CD4-positive, alpha-beta memory T cell (primary cell): ENCODE measurements at regions not wholly inside any gene's neighbourhood (a gene's known extent, or its start where the extent isn't known, plus 50 kb on each side); places are given as distances from the start of the nearest gene placed in this dataset.
A peak's percentile ranks its signal among the peaks of the same experiment; 100 is the strongest.

ENCODE experiments used
- CTCF ChIA-PET: fragments of 350-600 bp; sonication (Branson Sonifier 250); formaldehyde crosslinking; loops from one replicate; lab custom pipeline; 2021; ENCODE audit warnings: inconsistent platforms; ENCODE audit not compliant: partially characterized antibody; lab: Charles Lee
- POLR2A ChIA-PET: fragments of 350-600 bp; sonication (Branson Sonifier 250); formaldehyde crosslinking; loops from one replicate; lab custom pipeline; 2021; ENCODE audit not compliant: partially characterized antibody; lab: Charles Lee
- DNase-seq, 5 donors: peaks; one replicate each; pipeline versions ENCODE4 v3.0.0 to v3.0.0-alpha.2; 2020 to 2022; ENCODE audit warnings: mixed read lengths in 1 of 5
- H3K27ac ChIP-seq: one replicate; pipeline ENCODE4 v1.7.0; 2013; ENCODE audit warnings: low read depth, low read length
- H3K27me3 ChIP-seq: 2 replicates; pipeline ENCODE4 v1.7.0; 2013; ENCODE audit warnings: mild to moderate bottlenecking, low read length, moderate library complexity; ENCODE audit not compliant: insufficient read depth
- H3K36me3 ChIP-seq: 2 replicates; pipeline ENCODE4 v1.7.0; 2013; ENCODE audit warnings: mild to moderate bottlenecking, low read length, moderate library complexity; ENCODE audit not compliant: insufficient read depth
- H3K4me1 ChIP-seq: 2 replicates; pipeline ENCODE4 v1.7.0; 2013; ENCODE audit warnings: mild to moderate bottlenecking, low read length, moderate library complexity; ENCODE audit not compliant: insufficient read depth
- H3K4me3 ChIP-seq, 2 donors: one replicate each; pipeline ENCODE4 v1.7.0; 2013; ENCODE audit warnings: low read length in 2 of 2, mild to moderate bottlenecking in 1 of 2
- H3K9me3 ChIP-seq, 2 donors: one replicate each; pipeline ENCODE4 v1.7.0; 2013; ENCODE audit warnings: low read length in 2 of 2, control low read depth in 1 of 2; ENCODE audit not compliant: control insufficient read depth in 1 of 2
- H3K27ac Mint-ChIP-seq, 7 donors: one replicate each; pipeline ENCODE4 v1.8.0; 2020 to 2021; ENCODE audit warnings: mixed read lengths in 7 of 7, mild to moderate bottlenecking in 6 of 7, inconsistent platforms in 3 of 7, moderate library complexity in 3 of 7
- H3K27me3 Mint-ChIP-seq, 2 donors: one replicate each; pipeline ENCODE4 v1.8.0; 2020 to 2021; ENCODE audit warnings: mixed read lengths in 2 of 2
- H3K36me3 Mint-ChIP-seq, 2 donors: one replicate each; pipeline ENCODE4 v1.8.0; 2020 to 2021; ENCODE audit warnings: mixed read lengths in 2 of 2, inconsistent platforms in 1 of 2, mild to moderate bottlenecking in 1 of 2
- H3K4me1 Mint-ChIP-seq, 4 donors: one replicate each; pipeline ENCODE4 v1.8.0; 2020 to 2021; ENCODE audit warnings: mixed read lengths in 4 of 4, mild to moderate bottlenecking in 1 of 4
- H3K4me3 Mint-ChIP-seq, 8 donors: one replicate each; pipeline ENCODE4 v1.8.0; 2020 to 2021; ENCODE audit warnings: mixed read lengths in 8 of 8, mild to moderate bottlenecking in 7 of 8, moderate library complexity in 6 of 8, inconsistent platforms in 3 of 8
- H3K9me3 Mint-ChIP-seq, 8 donors: one replicate each; pipeline ENCODE4 v1.8.0; 2020 to 2021; ENCODE audit warnings: mixed read lengths in 8 of 8, mild to moderate bottlenecking in 5 of 8, inconsistent platforms in 3 of 8, moderate library complexity in 1 of 8
- intact Hi-C: fragments of 100-400 bp; cut with micrococcal nuclease; formaldehyde crosslinking; loops from one replicate; pipeline ENCODE4 v1.15.1; 2023

GRCh38 chr4:128513664-128514484 lies 226.3 kb upstream of the PGRMC2 start:
- POLR2A ChIA-PET: no interaction called here
- CTCF ChIA-PET: interaction anchor here (1.4 kb wide), 1 partner anchor 15 kb away, joined by 3 read pairs; no protein-coding TSS in a partner anchor
- Mint-ChIP-seq H3K4me3 (peak overlapping the region; percentile 33 to 89 (median 72)), H3K9me3 (no peaks in the 10 kb centered on the region), H3K27me3 (peaks cover 0 to 4% of the 10 kb centered on the region in 2 donors), H3K36me3 (no peaks in the 10 kb centered on the region), H3K27ac (peak overlapping the region in 6 of 7 donors; percentile 1 to 88 (median 62)), H3K4me1 (peaks cover 7 to 21% (median 14%) of the 10 kb centered on the region in 4 donors)
- H3K27me3 ChIP-seq: no peaks in the 10 kb centered on the region
- DNase-seq: peak in 3 of 5 donors; percentile 1 to 12 (median 1)
- H3K4me1 ChIP-seq: no peaks in the 10 kb centered on the region
- H3K9me3 ChIP-seq: no peaks in the 10 kb centered on the region
- H3K36me3 ChIP-seq: no peaks in the 10 kb centered on the region
- intact Hi-C loops: no loop called here
- no peak overlapping the region for H3K4me3 ChIP-seq
- no peak overlapping the region for H3K27ac ChIP-seq

DNA sequence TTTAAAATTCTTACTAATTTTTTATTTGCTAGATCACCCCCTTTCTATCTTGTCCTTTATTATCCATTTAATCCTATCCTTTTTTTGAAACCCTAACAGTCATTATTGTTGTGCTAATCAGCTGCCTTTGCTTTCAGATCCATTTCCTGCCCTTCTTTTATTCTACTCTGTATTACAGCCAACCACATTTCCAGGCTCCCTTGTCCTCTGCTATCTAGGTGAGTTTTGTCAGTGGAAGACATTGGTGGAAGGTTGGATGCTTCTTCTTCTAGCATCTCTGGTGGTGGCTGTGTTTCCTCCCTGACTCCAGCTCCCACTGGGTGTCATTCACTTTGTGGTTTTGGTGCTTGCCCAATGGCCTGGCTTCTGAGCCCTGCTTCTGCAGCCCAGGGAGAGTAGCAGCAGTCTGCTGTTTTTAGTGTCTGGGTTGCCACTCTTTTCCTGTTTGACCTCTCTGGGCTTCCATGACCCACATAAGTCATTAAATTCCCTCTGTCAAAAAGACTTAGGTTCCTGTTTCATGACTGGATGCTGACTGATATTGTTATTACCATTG lies 225.2 kb upstream of the PGRMC2 start:
- H3K27me3 Mint-ChIP-seq: peaks cover 0 to 4% of the 10 kb centered on the region in 2 donors
- H3K4me1 Mint-ChIP-seq: peaks cover 7 to 21% (median 14%) of the 10 kb centered on the region in 4 donors
- H3K27ac Mint-ChIP-seq: peak overlapping the region in 1 of 7 donors; percentile 38
- H3K36me3 Mint-ChIP-seq: no peaks in the 10 kb centered on the region
- ChIA-PET CTCF (no interaction called here), POLR2A (no interaction called here)
- Histone ChIP-seq H3K4me3 (no peak overlapping the region), H3K27ac (no peak overlapping the region), H3K4me1 (no peaks in the 10 kb centered on the region), H3K9me3 (no peaks in the 10 kb centered on the region), H3K27me3 (no peaks in the 10 kb centered on the region), H3K36me3 (no peaks in the 10 kb centered on the region)
- intact Hi-C loops: no loop called here
- H3K9me3 Mint-ChIP-seq: no peaks in the 10 kb centered on the region
- DNase-seq: no peak
- peak overlapping the region in 2 of 8 donors; percentile 6 to 14 for H3K4me3 Mint-ChIP-seq

DNA sequence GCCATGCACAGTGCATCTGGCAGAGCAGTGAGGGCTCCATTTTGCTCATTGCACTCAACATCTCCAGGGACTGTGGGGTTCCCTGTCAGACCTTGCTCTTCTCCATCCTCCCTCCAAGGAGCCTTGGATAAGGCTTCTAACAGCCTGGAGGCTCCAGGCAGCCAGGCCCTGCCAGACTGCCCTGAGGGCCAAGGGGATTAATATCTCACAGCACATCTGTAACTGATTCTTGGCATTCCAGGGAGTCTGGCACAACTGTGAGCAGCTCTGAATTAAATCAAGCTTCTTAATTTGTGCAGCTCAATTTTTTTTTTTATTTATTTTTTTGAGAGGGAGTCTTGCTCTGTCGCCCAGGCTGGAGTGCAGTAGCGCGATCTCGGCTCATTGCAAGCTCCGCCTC lies 224.5 kb upstream of the PGRMC2 start:
- no peaks in the 10 kb centered on the region for H3K36me3 Mint-ChIP-seq
- intact Hi-C loops: no loop called here
- peaks cover 0 to 4% of the 10 kb centered on the region in 2 donors for H3K27me3 Mint-ChIP-seq
- H3K27me3 ChIP-seq: no peaks in the 10 kb centered on the region
- peaks cover 7 to 21% (median 14%) of the 10 kb centered on the region in 4 donors for H3K4me1 Mint-ChIP-seq
- no peak overlapping the region for H3K4me3 ChIP-seq
- no peaks in the 10 kb centered on the region for H3K4me1 ChIP-seq
- POLR2A ChIA-PET: interaction anchor here (0.6 to 1.3 kb wide), 2 partner anchors 8 to 58 kb away, joined by 3 read pairs; no protein-coding TSS in a partner anchor
- H3K36me3 ChIP-seq: no peaks in the 10 kb centered on the region
- no peak overlapping the region for H3K27ac ChIP-seq
- DNase-seq: no peak
- no peak overlapping the region for H3K27ac Mint-ChIP-seq
- CTCF ChIA-PET: no interaction called here
- no peak overlapping the region for H3K4me3 Mint-ChIP-seq
- H3K9me3 Mint-ChIP-seq: no peaks in the 10 kb centered on the region
- H3K9me3 ChIP-seq: no peaks in the 10 kb centered on the region

GRCh38 chr4:128510850-128511249 lies 223.2 kb upstream of the PGRMC2 start:
- H3K4me3 Mint-ChIP-seq: no peak overlapping the region
- H3K4me1 ChIP-seq: no peaks in the 10 kb centered on the region
- intact Hi-C loops: no loop called here
- no peaks in the 10 kb centered on the region for H3K36me3 ChIP-seq
- no peaks in the 10 kb centered on the region for H3K36me3 Mint-ChIP-seq
- CTCF ChIA-PET: no interaction called here
- H3K4me3 ChIP-seq: no peak overlapping the region
- H3K27ac ChIP-seq: no peak overlapping the region
- no peaks in the 10 kb centered on the region for H3K27me3 ChIP-seq
- H3K4me1 Mint-ChIP-seq: peaks cover 7 to 21% (median 14%) of the 10 kb centered on the region in 4 donors
- DNase-seq: no peak
- H3K27me3 Mint-ChIP-seq: peaks cover 0 to 4% of the 10 kb centered on the region in 2 donors
- POLR2A ChIA-PET: interaction anchor here (1.3 kb wide), 1 partner anchor 9 kb away, joined by 3 read pairs; no protein-coding TSS in a partner anchor
- H3K27ac Mint-ChIP-seq: no peak overlapping the region
- H3K9me3 Mint-ChIP-seq: no peaks in the 10 kb centered on the region
- no peaks in the 10 kb centered on the region for H3K9me3 ChIP-seq

GRCh38 chr4:128502818-128503527 lies 215.4 kb upstream of the PGRMC2 start:
- CTCF ChIA-PET: no interaction called here

GRCh38 chr4:128501239-128501638 lies 213.6 kb upstream of the PGRMC2 start:
- Histone ChIP-seq H3K27me3 (no peaks in the 10 kb centered on the region), H3K27ac (no peak overlapping the region), H3K36me3 (no peaks in the 10 kb centered on the region), H3K9me3 (no peaks in the 10 kb centered on the region), H3K4me1 (no peaks in the 10 kb centered on the region), H3K4me3 (no peak overlapping the region)
- H3K27me3 Mint-ChIP-seq: peaks cover 2 to 3% of the 10 kb centered on the region in 2 donors
- no peak overlapping the region for H3K4me3 Mint-ChIP-seq
- H3K36me3 Mint-ChIP-seq: peaks cover 2 to 3% of the 10 kb centered on the region in 2 donors
- CTCF ChIA-PET: no interaction called here
- intact Hi-C loops: no loop called here
- POLR2A ChIA-PET: no interaction called here
- no peaks in the 10 kb centered on the region for H3K4me1 Mint-ChIP-seq
- H3K27ac Mint-ChIP-seq: no peak overlapping the region
- DNase-seq: no peak
- peaks cover 0 to 45% (median 21%) of the 10 kb centered on the region in 8 donors for H3K9me3 Mint-ChIP-seq

More at GRCh38 chr4:128502818-128503527, 215.4 kb upstream of the PGRMC2 start:
- Histone ChIP-seq H3K27ac (no peak overlapping the region), H3K27me3 (no peaks in the 10 kb centered on the region), H3K36me3 (no peaks in the 10 kb centered on the region), H3K4me1 (no peaks in the 10 kb centered on the region), H3K9me3 (no peaks in the 10 kb centered on the region), H3K4me3 (no peak overlapping the region)
- Mint-ChIP-seq H3K4me1 (no peaks in the 10 kb centered on the region), H3K9me3 (peaks cover 0 to 32% (median 10%) of the 10 kb centered on the region in 8 donors), H3K36me3 (peaks cover 0 to 3% of the 10 kb centered on the region in 2 donors), H3K27ac (no peak overlapping the region), H3K27me3 (peaks cover 2 to 3% of the 10 kb centered on the region in 2 donors), H3K4me3 (no peak overlapping the region)
- POLR2A ChIA-PET: no interaction called here
- DNase-seq: no peak
- intact Hi-C loops: no loop called here
